ENCODE measurements at regions not wholly inside any gene's neighbourhood (a gene's known extent, or its start where the extent isn't known, plus 50 kb on each side); places are given as distances from the start of the nearest gene placed in this dataset.

DNA sequence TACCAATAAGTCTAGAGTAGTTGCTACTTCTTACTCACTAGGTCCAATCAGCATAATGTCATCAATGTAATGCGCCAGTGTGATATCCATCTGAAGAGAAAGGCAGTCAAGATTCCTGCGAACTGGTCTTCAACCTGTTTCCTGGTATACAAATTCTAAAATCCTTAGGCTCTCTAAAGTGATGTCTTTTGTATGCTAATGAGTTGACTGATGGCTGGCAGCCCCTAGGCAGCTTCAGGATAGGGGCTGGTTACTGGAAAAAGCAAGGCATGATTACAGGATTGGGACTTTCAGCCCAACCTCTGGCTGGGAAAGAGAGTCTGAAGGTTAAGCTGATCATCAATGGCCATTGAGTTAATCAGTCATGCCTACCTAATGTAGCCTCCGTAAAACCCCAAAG is 250.2 kb upstream of the PTER start:
- no TSS peak for BruUV-seq (replicated peaks)
- ATAC-seq, result no peak
- no peak for DNase-seq (ENCODE audit: extremely low read depth in 1 of 4, low spot score in 3 of 4)
- FAIRE-seq, result no peak
- ChIA-PET POLR2A (no interaction called here), CTCF (ENCODE audit: low intra/inter-chr PET ratio) (no interaction called here)
- Histone ChIP-seq H3K9me1 (ENCODE audit: control insufficient read depth, insufficient read depth, low read length) (no peaks in the 10 kb centered on the region), H3K4me2 (ENCODE audit: insufficient read depth, low read length) (no peak overlapping the region), H3K9ac (ENCODE audit: insufficient read depth in 1 of 2, low read depth in 2 of 2, low read length in 2 of 2) (no peak overlapping the region), H3K27ac (ENCODE audit: extremely low read depth, low read depth, low read length) (no peak overlapping the region), H3K4me3 (no peak overlapping the region), H3K79me2 (ENCODE audit: control insufficient read depth, insufficient read depth, low read length) (no peaks in the 10 kb centered on the region), H2AFZ (ENCODE audit: low read depth, low read length) (no peak overlapping the region), H4K20me1 (replicated peaks; ENCODE audit: control insufficient read depth, insufficient read depth, low read length) (no peaks in the 10 kb centered on the region), H3K9me3 (replicated peaks; ENCODE audit: control insufficient read depth, insufficient read depth, low read depth, low read length) (no peaks in the 10 kb centered on the region), H3K4me1 (replicated peaks in 1 of 2; ENCODE audit: control insufficient read depth in 2 of 2, insufficient read depth in 2 of 2, low read length in 2 of 2) (no peaks in the 10 kb centered on the region), H3K27me3 (ENCODE audit: control insufficient read depth in 2 of 2, insufficient read depth in 2 of 2, low read length in 2 of 2) (no peaks in the 10 kb centered on the region), H3K36me3 (ENCODE audit: control insufficient read depth, insufficient read depth, low read length) (no peaks in the 10 kb centered on the region)
- no peak for TF ChIP-seq RBM22 (IDR thresholded peaks at IDR 0.05; ENCODE audit: low read depth, low read length, poor library complexity, severe bottlenecking)
- TF ChIP-seq ZC3H8 (IDR thresholded peaks at IDR 0.05), result no peak
- no peak for TF ChIP-seq CEBPG (CRISPR knock-in tag; IDR thresholded peaks at IDR 0.05)
- TF ChIP-seq CEBPG (tag; conservative IDR thresholded peaks at IDR 0.05 in 1 of 2, IDR thresholded peaks at IDR 0.05 in 1 of 2), result no peak
- no peak for TF ChIP-seq ZNF263 (CRISPR knock-in tag; IDR thresholded peaks at IDR 0.05; ENCODE audit: borderline replicate concordance)
- TF ChIP-seq FOXJ3 (CRISPR knock-in tag; IDR thresholded peaks at IDR 0.05), result no peak
- no peak for TF ChIP-seq SPI1 (IDR thresholded peaks at IDR 0.05; ENCODE audit: borderline replicate concordance, low read depth, low read length)
- TF ChIP-seq ZNF23 (CRISPR knock-in tag; IDR thresholded peaks at IDR 0.05), result no peak
- TF ChIP-seq, protein P1, sequence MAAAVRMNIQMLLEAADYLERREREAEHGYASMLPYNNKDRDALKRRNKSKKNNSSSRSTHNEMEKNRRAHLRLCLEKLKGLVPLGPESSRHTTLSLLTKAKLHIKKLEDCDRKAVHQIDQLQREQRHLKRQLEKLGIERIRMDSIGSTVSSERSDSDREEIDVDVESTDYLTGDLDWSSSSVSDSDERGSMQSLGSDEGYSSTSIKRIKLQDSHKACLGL (CRISPR knock-in tag; IDR thresholded peaks at IDR 0.05; ENCODE audit: borderline replicate concordance, poor library complexity, severe bottlenecking), result no peak
- TF ChIP-seq SMARCE1 (IDR thresholded peaks at IDR 0.05), result no peak
- TF ChIP-seq POLR2G (IDR thresholded peaks at IDR 0.05; ENCODE audit: low read depth, low read length), result no peak
- no peak for TF ChIP-seq ZNF551 (CRISPR knock-in tag; IDR thresholded peaks at IDR 0.05)
- no peak for TF ChIP-seq MIER1 (IDR thresholded peaks at IDR 0.05; ENCODE audit: low read depth)
- TF ChIP-seq RNF2 (IDR thresholded peaks at IDR 0.05), result no peak
- TF ChIP-seq COPS2 (conservative IDR thresholded peaks at IDR 0.05), result no peak
- in situ Hi-C loops (cut with MboI) (no loop called here), intact Hi-C loops (cut with micrococcal nuclease) (no loop called here)
- 0% methylated on average over 3 of the region's 3 CpGs for WGBS (ENCODE audit: insufficient coverage, low coverage, missing lambda C conversion rate)
